SU-DHL-6 (cell line): ENCODE measurements at regions not wholly inside any gene's neighbourhood (a gene's known extent, or its start where the extent isn't known, plus 50 kb on each side); places are given as distances from the start of the nearest gene placed in this dataset.

Experiments
- H2AFZ ChIP-seq: fragments of 200-600 bp; sonication (generic); 2 replicates; pipeline ENCODE4 v1.6.1; 2014; ENCODE audit warnings: low read depth, mild to moderate bottlenecking, moderate library complexity, mixed read lengths, antibody characterized with exemption, low read length; ENCODE audit not compliant: severe bottlenecking
- H3F3A ChIP-seq: fragments of 200-600 bp; shearing (Covaris generic); 2 replicates; pipeline ENCODE4 v1.6.0; 2016; ENCODE audit warnings: antibody characterized with exemption, mild to moderate bottlenecking; ENCODE audit not compliant: insufficient read depth
- H3K27ac ChIP-seq: fragments of 200-600 bp; sonication (generic); 2 replicates; pipeline ENCODE4 v1.5.1; 2016; ENCODE audit warnings: low read depth, mild to moderate bottlenecking, low read length, moderate library complexity, mixed read lengths
- H3K27me3 ChIP-seq: fragments of 200-600 bp; sonication (generic), shearing (Covaris generic); 2 replicates; pipeline ENCODE4 v1.6.0; 2014; ENCODE audit warnings: mild to moderate bottlenecking, low read length
- H3K36me3 ChIP-seq: fragments of 200-600 bp; sonication (generic); 2 replicates; pipeline ENCODE4 v1.6.1; 2014; ENCODE audit warnings: mild to moderate bottlenecking, low read length, mixed read lengths
- H3K4me2 ChIP-seq: fragments of 300-600, 200-600 bp; shearing (Covaris generic), sonication (generic); 2 replicates; pipeline ENCODE4 v1.6.0; 2014; ENCODE audit warnings: low read length, low read depth, mild to moderate bottlenecking; ENCODE audit not compliant: poor library complexity, severe bottlenecking
- H3K4me3 ChIP-seq: fragments of 200-600 bp; sonication (generic); 2 replicates; pipeline ENCODE4 v1.5.1; 2014; ENCODE audit warnings: antibody characterized with exemption, low read length, mild to moderate bottlenecking, mixed read lengths; ENCODE audit not compliant: insufficient read depth, poor library complexity, severe bottlenecking
- H3K79me2 ChIP-seq: fragments of 200-600 bp; sonication (generic); 2 replicates; pipeline ENCODE4 v1.6.1; 2014; ENCODE audit warnings: mild to moderate bottlenecking, low read length, moderate library complexity; ENCODE audit not compliant: insufficient read depth
- H3K9ac ChIP-seq: fragments of 200-600 bp; sonication (generic); 2 replicates; pipeline ENCODE4 v1.7.0; 2014; ENCODE audit warnings: mild to moderate bottlenecking, low read length
- H3K9me2 ChIP-seq: fragments of 200-600 bp; sonication (generic); replicated peaks from 2 replicates; pipeline ENCODE4 v1.6.1; 2014; ENCODE audit warnings: low read length; ENCODE audit not compliant: insufficient read depth
- H3K9me3 ChIP-seq: fragments of 200-600 bp; sonication (generic); 2 replicates; pipeline ENCODE4 v1.6.1; 2014; ENCODE audit warnings: low read length, mixed read lengths; ENCODE audit not compliant: insufficient read depth
- H4K20me1 ChIP-seq: fragments of 200-600 bp; sonication (generic); 2 replicates; pipeline ENCODE4 v1.6.1; 2014; ENCODE audit warnings: low read depth, mild to moderate bottlenecking, antibody characterized with exemption, low read length, moderate library complexity, mixed read lengths
- CTCF ChIP-seq: fragments of 200-600 bp; sonication (generic); IDR thresholded peaks from one replicate; pipeline ENCODE4 v1.5.1; 2017; ENCODE audit warnings: antibody characterized with exemption, mild to moderate bottlenecking, low read length, moderate library complexity; ENCODE audit not compliant: insufficient read depth, poor library complexity, severe bottlenecking
- EZH2phosphoT487 ChIP-seq: fragments of 200-600 bp; sonication (generic), shearing (Covaris generic); conservative IDR thresholded peaks from 2 replicates; pipeline ENCODE4 v1.6.1; 2018; ENCODE audit warnings: mild to moderate bottlenecking, antibody characterized with exemption, low read length, moderate library complexity, mixed read lengths

GRCh38 chr2:240373289-240373885 lies 62.1 kb upstream of the GPC1 start:
- H3K36me3 ChIP-seq = no peaks in the 10 kb centered on the region
- no peaks in the 10 kb centered on the region for H3F3A ChIP-seq
- H3K27ac ChIP-seq = no peak overlapping the region
- no peaks in the 10 kb centered on the region for H3K27me3 ChIP-seq
- H3K9me3 ChIP-seq = no peaks in the 10 kb centered on the region
- no peaks in the 10 kb centered on the region for H3K9me2 ChIP-seq
- TF ChIP-seq EZH2phosphoT487 (no peak), CTCF (no peak)
- H3K79me2 ChIP-seq = no peaks in the 10 kb centered on the region
- H4K20me1 ChIP-seq = no peaks in the 10 kb centered on the region
- no peak overlapping the region for H3K4me2 ChIP-seq
- H3K9ac ChIP-seq = no peak overlapping the region
- H3K4me3 ChIP-seq = no peak overlapping the region
- H2AFZ ChIP-seq = no peak overlapping the region

- Histone ChIP-seq H3K9ac (no peak overlapping the region), H3K4me2 (no peak overlapping the region), H3F3A (no peaks in the 10 kb centered on the region), H3K9me2 (no peaks in the 10 kb centered on the region), H3K4me3 (no peak overlapping the region), H4K20me1 (no peaks in the 10 kb centered on the region), H3K79me2 (no peaks in the 10 kb centered on the region), H3K36me3 (no peaks in the 10 kb centered on the region), H3K27me3 (no peaks in the 10 kb centered on the region), H3K27ac (no peak overlapping the region), H2AFZ (no peak overlapping the region), H3K9me3 (no peaks in the 10 kb centered on the region)
- no peak for TF ChIP-seq EZH2phosphoT487
- no peak for TF ChIP-seq CTCF
These were observed 61.2 kb upstream of the GPC1 start for GRCh38 chr2:240374085-240374907.

GRCh38 chr2:240375024-240375645 lies 60.3 kb upstream of the GPC1 start:
- H3K9ac ChIP-seq = no peak overlapping the region
- H3K4me3 ChIP-seq = no peak overlapping the region
- H3K36me3 ChIP-seq = no peaks in the 10 kb centered on the region
- no peaks in the 10 kb centered on the region for H4K20me1 ChIP-seq
- H2AFZ ChIP-seq = no peak overlapping the region
- no peaks in the 10 kb centered on the region for H3K27me3 ChIP-seq
- H3K9me2 ChIP-seq = no peaks in the 10 kb centered on the region
- no peaks in the 10 kb centered on the region for H3F3A ChIP-seq
- TF ChIP-seq CTCF = no peak
- no peak for TF ChIP-seq EZH2phosphoT487
- H3K9me3 ChIP-seq = no peaks in the 10 kb centered on the region
- H3K27ac ChIP-seq = no peak overlapping the region
- no peaks in the 10 kb centered on the region for H3K79me2 ChIP-seq
- H3K4me2 ChIP-seq = no peak overlapping the region
